OCI-LY1 (cell line): ENCODE measurements at regions not wholly inside any gene's neighbourhood (a gene's known extent, or its start where the extent isn't known, plus 50 kb on each side); places are given as distances from the start of the nearest gene placed in this dataset.

Source experiments
- CTCF ChIP-seq: fragments of 200-600 bp; sonication (generic), shearing (Covaris generic); IDR thresholded peaks from 2 replicates; pipeline ENCODE4 v1.5.1; 2017; ENCODE audit warnings: mild to moderate bottlenecking, antibody characterized with exemption, low read length, moderate library complexity, mixed read lengths
- EZH2 ChIP-seq: fragments of 200-600 bp; sonication (generic), shearing (Covaris generic); IDR thresholded peaks from 2 replicates; pipeline ENCODE4 v1.8.0; 2017; ENCODE audit warnings: borderline replicate concordance, mixed run types, mild to moderate bottlenecking, antibody characterized with exemption, low read length, moderate library complexity, mixed read lengths

DNA sequence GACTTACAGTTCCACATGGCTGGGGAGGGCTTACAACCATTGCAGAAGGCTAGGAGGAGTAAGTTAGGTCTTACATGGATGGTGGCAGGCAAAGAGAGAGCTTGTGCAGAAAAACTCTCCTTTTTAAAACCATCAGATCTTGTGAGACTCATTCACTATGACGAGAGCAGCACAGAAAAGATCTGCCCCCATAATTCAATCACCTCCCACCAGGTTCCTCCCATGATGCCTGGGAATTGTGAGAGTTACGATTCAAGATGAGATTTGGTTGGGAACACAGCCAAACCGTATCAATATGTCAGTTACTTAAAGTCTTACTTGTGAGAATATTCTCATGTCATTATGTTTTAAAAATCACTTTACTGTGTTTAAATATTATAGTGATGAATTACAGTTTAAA, 481.9 kb downstream of the ARL4A start:
- no peak for TF ChIP-seq CTCF
- TF ChIP-seq EZH2: no peak
